GM23248 (cell line): ENCODE measurements at regions not wholly inside any gene's neighbourhood (a gene's known extent, or its start where the extent isn't known, plus 50 kb on each side); places are given as distances from the start of the nearest gene placed in this dataset.

Source experiments
- DNase-seq: peaks from one replicate; pipeline ENCODE4 v3.0.0-alpha.2; 2015
- H2AFZ ChIP-seq: fragments of 200-600 bp; sonication (generic); 2 replicates; pipeline ENCODE4 v1.6.1; 2016; ENCODE audit warnings: antibody characterized with exemption
- H3F3A ChIP-seq: fragments of 200-600 bp; sonication (generic); 2 replicates; pipeline ENCODE4 v1.6.1; 2016; ENCODE audit warnings: mild to moderate bottlenecking, antibody characterized with exemption, mixed run types; ENCODE audit not compliant: insufficient read depth
- H3K27ac ChIP-seq: fragments of 200-600 bp; sonication (generic); 2 replicates; pipeline ENCODE4 v1.5.1; 2016; ENCODE audit warnings: mild to moderate bottlenecking
- H3K27me3 ChIP-seq: fragments of 200-600 bp; sonication (generic); replicated peaks from 2 replicates; pipeline ENCODE4 v1.6.1; 2016; ENCODE audit warnings: mild to moderate bottlenecking; ENCODE audit not compliant: insufficient read depth
- H3K36me3 ChIP-seq: fragments of 200-600 bp; sonication (generic); 2 replicates; pipeline ENCODE4 v1.6.1; 2016; ENCODE audit warnings: low read depth, mild to moderate bottlenecking
- H3K4me1 ChIP-seq: fragments of 200-600 bp; sonication (generic); 2 replicates; pipeline ENCODE4 v1.6.1; 2016; ENCODE audit warnings: mild to moderate bottlenecking; ENCODE audit not compliant: insufficient read depth
- H3K4me2 ChIP-seq: fragments of 200-600 bp; sonication (generic); one replicate; pipeline ENCODE4 v1.6.1; 2016; ENCODE audit warnings: mild to moderate bottlenecking; ENCODE audit not compliant: unreplicated experiment
- H3K4me3 ChIP-seq: fragments of 200-600 bp; sonication (generic); 2 replicates; pipeline ENCODE4 v1.5.1; 2016; ENCODE audit warnings: mild to moderate bottlenecking
- H3K79me2 ChIP-seq: fragments of 200-600 bp; sonication (generic); 2 replicates; pipeline ENCODE4 v1.6.1; 2016; ENCODE audit warnings: mild to moderate bottlenecking; ENCODE audit not compliant: insufficient read depth
- H3K9ac ChIP-seq: fragments of 200-600 bp; sonication (generic); 2 replicates; pipeline ENCODE4 v1.6.1; 2016; ENCODE audit warnings: mild to moderate bottlenecking
- H3K9me2 ChIP-seq: fragments of 200-600 bp; sonication (generic); 2 replicates; pipeline ENCODE4 v1.6.1; 2016; ENCODE audit warnings: mixed run types, mild to moderate bottlenecking, moderate library complexity; ENCODE audit not compliant: insufficient read depth
- H3K9me3 ChIP-seq: fragments of 200-600 bp; sonication (generic); one replicate; pipeline ENCODE4 v1.6.1; 2017; ENCODE audit warnings: low read depth
- H4K20me1 ChIP-seq: fragments of 200-600 bp; sonication (generic); 2 replicates; pipeline ENCODE4 v1.6.0; 2016; ENCODE audit not compliant: insufficient read depth
- EZH2 ChIP-seq: fragments of 200-600 bp; sonication (generic); IDR thresholded peaks from 2 replicates; pipeline ENCODE4 v1.6.1; 2018; ENCODE audit warnings: antibody characterized with exemption, mild to moderate bottlenecking; ENCODE audit not compliant: insufficient read depth, poor library complexity, severe bottlenecking
- EZH2phosphoT487 ChIP-seq: fragments of 200-600 bp; sonication (generic); IDR thresholded peaks from 2 replicates; pipeline ENCODE4 v1.6.1; 2018; ENCODE audit warnings: antibody characterized with exemption, moderate library complexity, mild to moderate bottlenecking, low read depth; ENCODE audit not compliant: insufficient read depth
- WGBS, 2 experiments: methylation state at CpG; one replicate each; pipeline ENCODE4 v1.1.6; 2015 to 2017; ENCODE audit warnings: low lambda C conversion rate in 2 of 2, low coverage in 1 of 2; ENCODE audit errors: missing lambda C conversion rate in 2 of 2; 5-methylcytosine and 5-hydroxymethylcytosine counted together
- in situ Hi-C: fragments of 300-500 bp; cut with MboI; formaldehyde crosslinking; loops from 2 replicates; pipeline ENCODE4 v1.15.0; 2020

DNA sequence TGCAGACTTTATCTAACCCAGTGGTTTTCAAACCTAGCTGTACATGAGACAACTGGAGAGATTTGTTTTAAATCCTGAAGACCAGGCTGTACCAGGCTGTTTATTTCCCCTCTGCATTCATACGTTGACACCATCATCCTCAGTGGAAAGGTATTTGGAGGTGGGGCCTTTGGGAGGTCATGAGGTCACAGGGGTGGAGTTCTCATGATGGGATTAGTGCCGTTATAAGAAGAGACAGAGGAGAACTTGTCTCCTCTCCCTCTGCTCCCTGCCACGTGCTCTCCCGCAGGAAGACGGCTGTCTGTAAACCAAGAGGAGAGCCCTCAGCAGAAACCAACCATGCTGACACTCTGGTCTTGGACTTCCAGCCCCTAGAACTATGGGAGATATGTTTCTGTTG lies 165.4 kb downstream of the ADSS2 start:
- in situ Hi-C loops = loop anchor here (10.0 kb wide), 1 partner anchor 942 kb away; no protein-coding TSS in a partner anchor
- DNase-seq = no peak
- Histone ChIP-seq H4K20me1 (no peaks in the 10 kb centered on the region), H2AFZ (no peak overlapping the region), H3K4me2 (no peak overlapping the region), H3K27ac (no peak overlapping the region), H3K4me3 (no peak overlapping the region), H3K4me1 (no peaks in the 10 kb centered on the region), H3K9ac (no peak overlapping the region), H3K9me3 (no peaks in the 10 kb centered on the region), H3K36me3 (no peaks in the 10 kb centered on the region), H3K9me2 (no peaks in the 10 kb centered on the region), H3K79me2 (no peaks in the 10 kb centered on the region), H3F3A (no peaks in the 10 kb centered on the region), H3K27me3 (no peaks in the 10 kb centered on the region)
- WGBS, 2 experiments = 79 to 85% methylated on average over 4 to 5 of the region's 5 CpGs
- TF ChIP-seq EZH2phosphoT487 (no peak), EZH2 (no peak)

DNA sequence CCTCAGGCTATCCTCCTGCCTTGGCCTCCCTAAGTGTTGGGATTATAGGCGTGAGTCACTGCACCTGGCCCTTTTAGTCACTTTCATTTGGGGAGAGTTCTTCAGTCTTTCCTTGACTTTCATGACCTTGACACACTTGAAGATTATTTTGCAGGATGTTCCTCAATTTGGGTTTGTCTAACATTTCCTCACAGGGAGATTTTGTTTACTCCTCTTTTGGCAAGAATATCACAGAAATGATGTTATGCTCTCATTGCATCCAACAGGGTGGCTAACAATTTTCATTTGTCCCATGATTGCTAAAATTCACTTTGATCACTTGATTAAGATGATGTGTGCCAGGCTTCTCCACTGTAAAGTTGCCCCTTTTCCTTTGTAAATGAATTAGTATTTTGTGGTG lies 164.0 kb downstream of the ADSS2 start:
- no peak overlapping the region for H2AFZ ChIP-seq
- TF ChIP-seq EZH2phosphoT487 = no peak
- TF ChIP-seq EZH2 = no peak
- no peaks in the 10 kb centered on the region for H3F3A ChIP-seq
- H3K9me3 ChIP-seq = no peaks in the 10 kb centered on the region
- H3K4me3 ChIP-seq = no peak overlapping the region
- 50 to 58% methylated on average over 1 of the region's 1 CpG for WGBS, 2 experiments
- H3K9ac ChIP-seq = no peak overlapping the region
- H3K27me3 ChIP-seq = no peaks in the 10 kb centered on the region
- in situ Hi-C loops = loop anchor here (10.0 kb wide), 1 partner anchor 943 kb away; no protein-coding TSS in a partner anchor
- no peaks in the 10 kb centered on the region for H3K36me3 ChIP-seq
- DNase-seq = no peak
- H3K9me2 ChIP-seq = no peaks in the 10 kb centered on the region
- H3K27ac ChIP-seq = no peak overlapping the region
- H3K79me2 ChIP-seq = no peaks in the 10 kb centered on the region
- H4K20me1 ChIP-seq = no peaks in the 10 kb centered on the region
- no peaks in the 10 kb centered on the region for H3K4me1 ChIP-seq
- H3K4me2 ChIP-seq = no peak overlapping the region

- DNase-seq = no peak
- no peak overlapping the region for H3K4me2 ChIP-seq
- H3K36me3 ChIP-seq = no peaks in the 10 kb centered on the region
- WGBS, 2 experiments = 32 to 53% methylated on average over 1 of the region's 1 CpG
- no peak for TF ChIP-seq EZH2
- no peak for TF ChIP-seq EZH2phosphoT487
- H3K27me3 ChIP-seq = no peaks in the 10 kb centered on the region
- H3K9ac ChIP-seq = no peak overlapping the region
- H3K9me3 ChIP-seq = no peaks in the 10 kb centered on the region
- no peak overlapping the region for H3K27ac ChIP-seq
- no peak overlapping the region for H2AFZ ChIP-seq
- no peaks in the 10 kb centered on the region for H3F3A ChIP-seq
- H4K20me1 ChIP-seq = no peaks in the 10 kb centered on the region
- in situ Hi-C loops = loop anchor here (10.0 kb wide), 1 partner anchor 944 kb away; no protein-coding TSS in a partner anchor
- H3K4me1 ChIP-seq = no peaks in the 10 kb centered on the region
- no peak overlapping the region for H3K4me3 ChIP-seq
- H3K79me2 ChIP-seq = no peaks in the 10 kb centered on the region
- no peaks in the 10 kb centered on the region for H3K9me2 ChIP-seq
Observed at GRCh38 chr1:244288663-244289062, 163.0 kb downstream of the ADSS2 start.

- no peaks in the 10 kb centered on the region for H3F3A ChIP-seq
- H3K4me3 ChIP-seq = no peak overlapping the region
- H3K79me2 ChIP-seq = no peaks in the 10 kb centered on the region
- no peak overlapping the region for H3K9ac ChIP-seq
- WGBS, 2 experiments = 69 to 72% methylated on average over 11 of the region's 11 CpGs
- no peak overlapping the region for H3K4me2 ChIP-seq
- in situ Hi-C loops = loop anchor here (10.0 kb wide), 1 partner anchor 945 kb away; no protein-coding TSS in a partner anchor
- no peaks in the 10 kb centered on the region for H3K4me1 ChIP-seq
- H3K27ac ChIP-seq = no peak overlapping the region
- TF ChIP-seq EZH2 (no peak), EZH2phosphoT487 (no peak)
- H2AFZ ChIP-seq = no peak overlapping the region
- no peaks in the 10 kb centered on the region for H3K27me3 ChIP-seq
- DNase-seq = no peak
- H3K36me3 ChIP-seq = no peaks in the 10 kb centered on the region
- no peaks in the 10 kb centered on the region for H3K9me2 ChIP-seq
- H4K20me1 ChIP-seq = no peaks in the 10 kb centered on the region
- no peaks in the 10 kb centered on the region for H3K9me3 ChIP-seq
Observed at GRCh38 chr1:244289991-244290785, 161.5 kb downstream of the ADSS2 start.
